Heart left ventricle (tissue), 16 donors: ENCODE measurements at regions not wholly inside any gene's neighbourhood (a gene's known extent, or its start where the extent isn't known, plus 50 kb on each side); places are given as distances from the start of the nearest gene placed in this dataset.

ENCODE experiments used
- ATAC-seq, 4 donors: fragments of 200-7000 bp; cut with Tn5 transposase; one replicate each; pipeline ENCODE4 v1.9.1; 2020 to 2022; ENCODE audit warnings: moderate library complexity in 4 of 4, mild to moderate bottlenecking in 3 of 4, moderate number of reproducible peaks in 1 of 4
- DNase-seq, 5 donors: peaks; one replicate each; pipeline ENCODE4 v3.0.0-alpha.2; 2020
- H3K27ac ChIP-seq, 12 donors: fragments of 200-600 bp; sonication (generic) in 4 of 12; one replicate each; pipeline versions ENCODE4 v1.5.0 to v1.8.0; 2016 to 2022; ENCODE audit warnings: mild to moderate bottlenecking in 2 of 12
- H3K27me3 ChIP-seq, 9 donors: fragments of 200-600 bp; sonication (generic) in 2 of 9; one replicate each; pipeline versions ENCODE4 v1.5.1 to v1.8.0; 2016 to 2022; ENCODE audit warnings: mild to moderate bottlenecking in 3 of 9
- H3K36me3 ChIP-seq, 9 donors: fragments of 200-600 bp; sonication (generic) in 2 of 9; one replicate each; pipeline versions ENCODE4 v1.5.0 to v1.8.0; 2018 to 2022; ENCODE audit warnings: mild to moderate bottlenecking in 2 of 9
- H3K4me1 ChIP-seq, 12 donors: fragments of 200-600 bp; sonication (generic) in 4 of 12; one replicate each; pipeline versions ENCODE4 v1.5.0 to v1.8.0; 2016 to 2022; ENCODE audit warnings: mild to moderate bottlenecking in 3 of 12
- H3K4me3 ChIP-seq, 12 donors: fragments of 200-600 bp; sonication (generic) in 4 of 12; one replicate each; pipeline versions ENCODE4 v1.5.0 to v1.8.0; 2017 to 2022; ENCODE audit warnings: mild to moderate bottlenecking in 9 of 12, moderate library complexity in 4 of 12
- H3K9me3 ChIP-seq, 12 donors: fragments of 200-600 bp; sonication (generic) in 4 of 12; one replicate each; pipeline versions ENCODE4 v1.5.0 to v1.8.0; 2016 to 2022; ENCODE audit warnings: mild to moderate bottlenecking in 1 of 12
- CTCF ChIP-seq, 12 donors: fragments of 200-600 bp; sonication (generic) in 4 of 12; IDR thresholded peaks; one replicate each; pipeline versions ENCODE4 v1.5.0 to v1.8.0; 2018 to 2022; ENCODE audit warnings: antibody characterized with exemption in 12 of 12, mild to moderate bottlenecking in 5 of 12
- POLR2A ChIP-seq, 2 donors: fragments of 450-650 bp; IDR thresholded peaks; one replicate each; pipeline ENCODE4 v1.6.1; 2017; ENCODE audit warnings: antibody characterized with exemption in 2 of 2, mild to moderate bottlenecking in 2 of 2, moderate library complexity in 2 of 2
- WGBS, 4 donors: extraction: QIAGEN DNeasy Blood & Tissue Kit in 2 of 4; methylation state at CpG; one replicate each; pipeline versions ENCODE4 v1.1.5 to v1.1.7; 2013 to 2018; 5-methylcytosine and 5-hydroxymethylcytosine counted together
- intact Hi-C, 10 donors: fragments of 100-400 bp; cut with DNase I; formaldehyde crosslinking; loops; one replicate each; pipeline versions ENCODE4 v1.11.1 to v1.14.2; 2022
- donor health status: ischemic (EF 13 %, LVEDD 7.1; RV severe dilation, severe dysfunction).
- donor health status: healthy with polysubstance abuse.
- donor health status: DM: no; HTN: yes; CAD: no.
- donor health status: DM: no; HTN: no; CAD: no.
- donor health status: ischemic (EF 25% LVEDD 6.9; RV normal size, moderate dysfunction).
- donor health status: ischemic (EF 25% LVEDD 5.7; RV mildly dilated, moderate dysfunction).
- donor health status: healthy.
- donor health status: DM: yes; HTN: yes; CAD: no.
- donor health status: ischemic (EF 35%, LVEDD 5.7; RV mildly dilated, moderate dysfunction).
- donor health status: nonischemic (EF 11% LVEDD 7.7; RV severe dilation, severe dysfunction).
- donor health status: DM: yes; HTN: yes; CAD: no.
- donor health status: PGD.
- donor health status: ischemic (EF 29% LVEDD 5.4; RV normal size, mild dysfunction).
- donor health status: nonischemic (EF 23%, LVEDD 6.1; RV moderate dilation, normal function).

GRCh38 chr17:65436871-65437270, 124.6 kb downstream of the AXIN2 start:
- Histone ChIP-seq H3K4me3 (no peak overlapping the region), H3K27ac (no peak overlapping the region), H3K27me3 (peaks cover 0 to 31% (median 0%) of the 10 kb centered on the region in 9 donors), H3K4me1 (no peaks in the 10 kb centered on the region), H3K9me3 (peaks cover 0 to 11% (median 0%) of the 10 kb centered on the region in 12 donors), H3K36me3 (no peaks in the 10 kb centered on the region)
- TF ChIP-seq CTCF (IDR thresholded peaks at IDR 0.05) (no peak), POLR2A (IDR thresholded peaks at IDR 0.05) (no peak)
- ATAC-seq (no peak), DNase-seq (no peak)
- intact Hi-C loops, result no loop called here
- 60 to 66% (median 61%) methylated on average over 10 of the region's 10 CpGs for WGBS, 4 donors

GRCh38 chr17:65434878-65435277, 126.6 kb downstream of the AXIN2 start:
- H3K4me3 ChIP-seq, result no peak overlapping the region
- peaks cover 0 to 11% (median 0%) of the 10 kb centered on the region in 12 donors for H3K9me3 ChIP-seq
- H3K36me3 ChIP-seq, result no peaks in the 10 kb centered on the region
- TF ChIP-seq POLR2A (IDR thresholded peaks at IDR 0.05) (no peak), CTCF (IDR thresholded peaks at IDR 0.05) (no peak)
- H3K27me3 ChIP-seq, result peaks cover 0 to 31% (median 0%) of the 10 kb centered on the region in 9 donors
- intact Hi-C loops, result no loop called here
- no peak for DNase-seq
- no peak for ATAC-seq
- H3K27ac ChIP-seq, result no peak overlapping the region
- 90 to 94% (median 92%) methylated on average over 2 of the region's 2 CpGs for WGBS, 4 donors
- peaks cover 0 to 6% (median 0%) of the 10 kb centered on the region in 12 donors for H3K4me1 ChIP-seq

GRCh38 chr17:65434251-65434650, 127.2 kb downstream of the AXIN2 start:
- no peaks in the 10 kb centered on the region for H3K36me3 ChIP-seq
- no peak overlapping the region for H3K27ac ChIP-seq
- ATAC-seq (no peak), DNase-seq (no peak)
- peaks cover 0 to 6% (median 0%) of the 10 kb centered on the region in 12 donors for H3K4me1 ChIP-seq
- peaks cover 0 to 31% (median 0%) of the 10 kb centered on the region in 9 donors for H3K27me3 ChIP-seq
- TF ChIP-seq CTCF (IDR thresholded peaks at IDR 0.05) (no peak), POLR2A (IDR thresholded peaks at IDR 0.05) (no peak)
- H3K4me3 ChIP-seq, result no peak overlapping the region
- intact Hi-C loops, result no loop called here
- peaks cover 0 to 14% (median 0%) of the 10 kb centered on the region in 12 donors for H3K9me3 ChIP-seq
- 53 to 66% (median 60%) methylated on average over 7 of the region's 7 CpGs for WGBS, 4 donors

- Histone ChIP-seq H3K36me3 (no peaks in the 10 kb centered on the region), H3K27me3 (peaks cover 0 to 28% (median 0%) of the 10 kb centered on the region in 9 donors), H3K4me1 (peaks cover 0 to 6% (median 0%) of the 10 kb centered on the region in 12 donors), H3K27ac (no peak overlapping the region), H3K9me3 (peaks cover 0 to 14% (median 0%) of the 10 kb centered on the region in 12 donors), H3K4me3 (no peak overlapping the region)
- TF ChIP-seq CTCF (IDR thresholded peaks at IDR 0.05) (no peak), POLR2A (IDR thresholded peaks at IDR 0.05) (no peak)
- 67 to 80% (median 73%) methylated on average over 4 of the region's 4 CpGs for WGBS, 4 donors
- DNase-seq (no peak), ATAC-seq (no peak)
- intact Hi-C loops, result no loop called here
These were observed 127.9 kb downstream of the AXIN2 start for GRCh38 chr17:65433592-65433991.
